ENCODE measurements at regions not wholly inside any gene's neighbourhood (a gene's known extent, or its start where the extent isn't known, plus 50 kb on each side); places are given as distances from the start of the nearest gene placed in this dataset.

- TF ChIP-seq REST (IDR thresholded peaks at IDR 0.05; ENCODE audit: low read depth) (no peak), EZH2phosphoT487 (IDR thresholded peaks at IDR 0.05; ENCODE audit: borderline replicate concordance) (no peak), EZH2 (IDR thresholded peaks at IDR 0.05) (no peak), POLR2AphosphoS5 (IDR thresholded peaks at IDR 0.05; ENCODE audit: low read depth, low read length) (no peak), SIN3A (IDR thresholded peaks at IDR 0.05; ENCODE audit: low read depth) (no peak), CEBPB (IDR thresholded peaks at IDR 0.05; ENCODE audit: low read depth) (no peak)
Measured at GRCh38 chr12:111155020-111155419, 213.9 kb downstream of the PHETA1 start (continued).

GRCh38 chr12:111154147-111154834, 214.6 kb downstream of the PHETA1 start:
- DNase-seq (ENCODE audit: low read depth, low spot score) (no peak), ATAC-seq (no peak)
- CTCF ChIA-PET = no interaction called here
- intact Hi-C loops (cut with micrococcal nuclease) = no loop called here
- H3K9me3 ChIP-seq (ENCODE audit: control insufficient read depth in 1 of 2, insufficient read depth in 1 of 2, low read depth in 1 of 2, low read length in 2 of 2) = 0 out of 4 replicates have a peak, but pooled peaks cover 0 to 3% of the 10 kb centered on the region in 2 experiments
- H3K9me2 ChIP-seq (ENCODE audit: insufficient read depth) = no peaks in the 10 kb centered on the region
- RAD21 ChIA-PET (ENCODE audit: low non-redundant PET in 1 of 2, low total read pairs in 2 of 2, uncharacterized antibody in 2 of 2, unreplicated experiment in 2 of 2) = no interaction called here
- no peaks in the 10 kb centered on the region; the same call in 1 of the 2 replicates for H3K27me3 ChIP-seq (ENCODE audit: insufficient read depth, low read length)
- POLR2A ChIA-PET = no interaction called here
- no peaks in the 10 kb centered on the region for H3K36me3 ChIP-seq (ENCODE audit: control insufficient read depth in 1 of 2, insufficient read depth in 2 of 2, low read length in 2 of 2)
- H3K79me2 ChIP-seq (ENCODE audit: insufficient read depth, low read length) = no peaks in the 10 kb centered on the region
- no peak for TF ChIP-seq TCF7L2 (IDR thresholded peaks at IDR 0.05; ENCODE audit: borderline replicate concordance, extremely low read depth, insufficient read depth, insufficient read length)
- no peak overlapping the region for H3K9ac ChIP-seq (ENCODE audit: low read length)
- no peak overlapping the region for H3K4me2 ChIP-seq (ENCODE audit: low read length)
- no peak overlapping the region for H3K27ac ChIP-seq (ENCODE audit: low read depth, low read length)
- H4K20me1 ChIP-seq (ENCODE audit: insufficient read depth) = no peaks in the 10 kb centered on the region
- BruUV-seq (replicated peaks) = no TSS peak
- no peak overlapping the region for H3K4me3 ChIP-seq (replicated peaks in 1 of 2; ENCODE audit: low read depth in 1 of 2, low read length in 2 of 2)
- H3K4me1 ChIP-seq (ENCODE audit: control insufficient read depth in 1 of 2, insufficient read depth in 2 of 2, low read length in 2 of 2) = no peaks in the 10 kb centered on the region
- no peak overlapping the region for H2AFZ ChIP-seq (ENCODE audit: low read depth, low read length, poor library complexity, severe bottlenecking)
